ENCODE measurements at regions not wholly inside any gene's neighbourhood (a gene's known extent, or its start where the extent isn't known, plus 50 kb on each side); places are given as distances from the start of the nearest gene placed in this dataset.

GRCh38 chr2:12592296-12592695 lies 124.4 kb upstream of the TRIB2 start:
- DNase-seq (ENCODE audit: low read depth, low spot score) (no peak), ATAC-seq (no peak)
- H3K4me1 ChIP-seq (ENCODE audit: control insufficient read depth, insufficient read depth, low read length), result no peaks in the 10 kb centered on the region
- intact Hi-C loops (cut with micrococcal nuclease; ENCODE audit: unreplicated experiment), result no loop called here
- TF ChIP-seq SIN3A (IDR thresholded peaks at IDR 0.05; ENCODE audit: borderline replicate concordance, insufficient read depth, low read depth, low read length) (no peak), POLR2AphosphoS5 (IDR thresholded peaks at IDR 0.05; ENCODE audit: low read depth, low read length) (no peak), REST (IDR thresholded peaks at IDR 0.05; ENCODE audit: insufficient read depth in 1 of 2, low read depth in 2 of 2, low read length in 1 of 2) (no peak), TCF7L2 (IDR thresholded peaks at IDR 0.05; ENCODE audit: low read depth, low read length) (no peak)
- TF ChIP-seq, protein P1, sequence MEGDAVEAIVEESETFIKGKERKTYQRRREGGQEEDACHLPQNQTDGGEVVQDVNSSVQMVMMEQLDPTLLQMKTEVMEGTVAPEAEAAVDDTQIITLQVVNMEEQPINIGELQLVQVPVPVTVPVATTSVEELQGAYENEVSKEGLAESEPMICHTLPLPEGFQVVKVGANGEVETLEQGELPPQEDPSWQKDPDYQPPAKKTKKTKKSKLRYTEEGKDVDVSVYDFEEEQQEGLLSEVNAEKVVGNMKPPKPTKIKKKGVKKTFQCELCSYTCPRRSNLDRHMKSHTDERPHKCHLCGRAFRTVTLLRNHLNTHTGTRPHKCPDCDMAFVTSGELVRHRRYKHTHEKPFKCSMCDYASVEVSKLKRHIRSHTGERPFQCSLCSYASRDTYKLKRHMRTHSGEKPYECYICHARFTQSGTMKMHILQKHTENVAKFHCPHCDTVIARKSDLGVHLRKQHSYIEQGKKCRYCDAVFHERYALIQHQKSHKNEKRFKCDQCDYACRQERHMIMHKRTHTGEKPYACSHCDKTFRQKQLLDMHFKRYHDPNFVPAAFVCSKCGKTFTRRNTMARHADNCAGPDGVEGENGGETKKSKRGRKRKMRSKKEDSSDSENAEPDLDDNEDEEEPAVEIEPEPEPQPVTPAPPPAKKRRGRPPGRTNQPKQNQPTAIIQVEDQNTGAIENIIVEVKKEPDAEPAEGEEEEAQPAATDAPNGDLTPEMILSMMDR (IDR thresholded peaks at IDR 0.05), result no peak
- no peaks in the 10 kb centered on the region for H3K36me3 ChIP-seq (ENCODE audit: control insufficient read depth, insufficient read depth, low read length)
- CTCF ChIA-PET, result no interaction called here
- no peak overlapping the region for H3K27ac ChIP-seq (ENCODE audit: low read length)
- in situ Hi-C loops (cut with HindIII; ENCODE audit: low pct_unique_long_range_greater_than_20kb, low sequenced_read_pairs), result no loop called here
- H3K27me3 ChIP-seq (ENCODE audit: control insufficient read depth, insufficient read depth, low read length), result no peaks in the 10 kb centered on the region
- H3K9me3 ChIP-seq (ENCODE audit: control insufficient read depth, insufficient read depth, low read depth, low read length), result no peaks in the 10 kb centered on the region
- no peak overlapping the region for H3K4me3 ChIP-seq (ENCODE audit: low read depth in 2 of 2, low read length in 2 of 2)
- POLR2A ChIA-PET, result no interaction called here
- BruUV-seq (replicated peaks), result no TSS peak

DNA sequence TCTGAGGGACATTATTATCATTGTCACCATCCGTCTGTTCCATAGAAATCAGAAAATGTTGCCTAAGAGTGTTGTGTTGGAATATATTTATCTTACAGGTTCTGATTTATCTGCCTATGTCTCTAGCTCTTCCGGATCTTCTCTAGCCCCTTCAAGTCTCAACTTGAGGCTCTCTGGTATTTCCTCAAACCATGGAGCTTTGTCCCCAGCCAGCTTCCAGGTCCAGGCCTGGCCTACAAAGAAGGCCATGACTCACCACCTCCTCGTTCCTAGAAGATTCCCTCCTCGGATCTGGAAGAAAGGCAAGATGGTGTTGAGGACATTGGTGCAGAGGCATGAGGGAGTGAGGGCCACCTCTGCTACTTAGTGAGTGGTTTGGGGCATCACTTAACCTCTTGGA lies 122.1 kb upstream of the TRIB2 start:
- in situ Hi-C loops (cut with HindIII; ENCODE audit: low pct_unique_long_range_greater_than_20kb, low sequenced_read_pairs), result no loop called here

More for the DNA sequence above, 122.1 kb upstream of the TRIB2 start:
- H3K9me3 ChIP-seq (ENCODE audit: control insufficient read depth, insufficient read depth, low read depth, low read length), result no peaks in the 10 kb centered on the region
- intact Hi-C loops (cut with micrococcal nuclease; ENCODE audit: unreplicated experiment), result no loop called here
- no peak overlapping the region for H3K4me3 ChIP-seq (ENCODE audit: low read depth in 2 of 2, low read length in 2 of 2)
- no TSS peak for BruUV-seq (replicated peaks)
- POLR2A ChIA-PET, result no interaction called here
- CTCF ChIA-PET, result no interaction called here
- no peaks in the 10 kb centered on the region for H3K36me3 ChIP-seq (ENCODE audit: control insufficient read depth, insufficient read depth, low read length)
- no peaks in the 10 kb centered on the region for H3K4me1 ChIP-seq (ENCODE audit: control insufficient read depth, insufficient read depth, low read length)
- ATAC-seq (no peak), DNase-seq (ENCODE audit: low read depth, low spot score) (no peak)
- no peak for TF ChIP-seq SIN3A (IDR thresholded peaks at IDR 0.05; ENCODE audit: borderline replicate concordance, insufficient read depth, low read depth, low read length)
- TF ChIP-seq, protein P1 (IDR thresholded peaks at IDR 0.05), result no peak
- TF ChIP-seq TCF7L2 (IDR thresholded peaks at IDR 0.05; ENCODE audit: low read depth, low read length), result no peak
- TF ChIP-seq POLR2AphosphoS5 (IDR thresholded peaks at IDR 0.05; ENCODE audit: low read depth, low read length), result no peak
- TF ChIP-seq REST (IDR thresholded peaks at IDR 0.05; ENCODE audit: insufficient read depth in 1 of 2, low read depth in 2 of 2, low read length in 1 of 2), result no peak
- no peaks in the 10 kb centered on the region for H3K27me3 ChIP-seq (ENCODE audit: control insufficient read depth, insufficient read depth, low read length)
- H3K27ac ChIP-seq (ENCODE audit: low read length), result no peak overlapping the region

Data from Panc1 (cell line).